ENCODE measurements at regions not wholly inside any gene's neighbourhood (a gene's known extent, or its start where the extent isn't known, plus 50 kb on each side); places are given as distances from the start of the nearest gene placed in this dataset.

- no peak for TF ChIP-seq NR2F2 (IDR thresholded peaks at IDR 0.05)
- TF ChIP-seq MAX (IDR thresholded peaks at IDR 0.05): no peak
- TF ChIP-seq YY1 (IDR thresholded peaks at IDR 0.05): no peak
- TF ChIP-seq GABPA (IDR thresholded peaks at IDR 0.05 in 1 of 2, conservative IDR thresholded peaks at IDR 0.05 in 1 of 2): no peak
- TF ChIP-seq FOXA2 (IDR thresholded peaks at IDR 0.05): no peak
- no peak for TF ChIP-seq HNF4G (IDR thresholded peaks at IDR 0.05)
- TF ChIP-seq FOXA1 (IDR thresholded peaks at IDR 0.05): no peak
- Histone ChIP-seq H3K36me3 (ENCODE audit: control insufficient read depth in 4 of 4, insufficient read depth in 3 of 4, low read depth in 1 of 4, low read length in 3 of 4) (no peaks in the 10 kb centered on the region), H3K27me3 (ENCODE audit: control insufficient read depth in 4 of 4, insufficient read depth in 4 of 4, low read length in 3 of 4) (no peaks in the 10 kb centered on the region), H3K4me3 (ENCODE audit: low read depth in 1 of 3, low read length in 3 of 3) (no peak overlapping the region), H3K9ac (ENCODE audit: low read depth in 1 of 2, low read length in 2 of 2) (no peak overlapping the region), H3K27ac (ENCODE audit: low read depth in 1 of 2, low read length in 2 of 2) (no peak overlapping the region), H3K4me1 (ENCODE audit: control insufficient read depth in 4 of 4, insufficient read depth in 4 of 4, low read length in 3 of 4) (no peaks in the 10 kb centered on the region), H3K9me3 (ENCODE audit: control insufficient read depth in 4 of 4, low read length in 3 of 4) (no peaks in the 10 kb centered on the region)
- no peak for DNase-seq (ENCODE audit: low spot score)
These were observed 594.7 kb downstream of the CCER1 start for GRCh38 chr12:90360300-90360699.

GRCh38 chr12:90355711-90356355 lies 599.1 kb downstream of the CCER1 start:
- Histone ChIP-seq H3K27ac (ENCODE audit: low read depth in 1 of 2, low read length in 2 of 2) (no peak overlapping the region), H3K4me3 (ENCODE audit: low read depth in 1 of 3, low read length in 3 of 3) (no peak overlapping the region), H3K9me3 (ENCODE audit: control insufficient read depth in 4 of 4, low read length in 3 of 4) (no peaks in the 10 kb centered on the region), H3K9ac (ENCODE audit: low read depth in 1 of 2, low read length in 2 of 2) (no peak overlapping the region), H3K27me3 (ENCODE audit: control insufficient read depth in 4 of 4, insufficient read depth in 4 of 4, low read length in 3 of 4) (no peaks in the 10 kb centered on the region), H3K36me3 (ENCODE audit: control insufficient read depth in 4 of 4, insufficient read depth in 3 of 4, low read depth in 1 of 4, low read length in 3 of 4) (no peaks in the 10 kb centered on the region), H3K4me1 (ENCODE audit: control insufficient read depth in 4 of 4, insufficient read depth in 4 of 4, low read length in 3 of 4) (no peaks in the 10 kb centered on the region)
- no peak for DNase-seq (ENCODE audit: low spot score)
- no peak for TF ChIP-seq MAX (IDR thresholded peaks at IDR 0.05)
- TF ChIP-seq REST (IDR thresholded peaks at IDR 0.05): no peak
- no peak for TF ChIP-seq ZBTB33 (IDR thresholded peaks at IDR 0.05)
- no peak for TF ChIP-seq HNF4G (IDR thresholded peaks at IDR 0.05)
- no peak for TF ChIP-seq NR2F2 (IDR thresholded peaks at IDR 0.05)
- no peak for TF ChIP-seq HNF4A (conservative IDR thresholded peaks at IDR 0.05)
- no peak for TF ChIP-seq SP1 (IDR thresholded peaks at IDR 0.05)
- TF ChIP-seq GABPA (IDR thresholded peaks at IDR 0.05 in 1 of 2, conservative IDR thresholded peaks at IDR 0.05 in 1 of 2): no peak
- no peak for TF ChIP-seq CTCF (IDR thresholded peaks at IDR 0.05; ENCODE audit: low read depth, low read length, missing input control)
- no peak for TF ChIP-seq FOXA2 (IDR thresholded peaks at IDR 0.05)
- TF ChIP-seq ATF3 (IDR thresholded peaks at IDR 0.05): no peak
- no peak for TF ChIP-seq YY1 (IDR thresholded peaks at IDR 0.05)
- no peak for TF ChIP-seq RAD21 (IDR thresholded peaks at IDR 0.05)
- no peak for TF ChIP-seq EGR1 (IDR thresholded peaks at IDR 0.05; ENCODE audit: low read depth in 2 of 2)
- TF ChIP-seq RXRA (IDR thresholded peaks at IDR 0.05): no peak
- WGBS: 84% methylated on average over 8 of the region's 8 CpGs
